T-helper 2 cell (primary cell): ENCODE measurements at regions not wholly inside any gene's neighbourhood (a gene's known extent, or its start where the extent isn't known, plus 50 kb on each side); places are given as distances from the start of the nearest gene placed in this dataset.
"Not testable (repeated sequence)": the region's sequence is repeated elsewhere in the genome, so short reads cannot be mapped to it uniquely, and the experiment has no call there.

Source experiments
- DNase-seq, 5 experiments: peaks; one replicate each; pipeline versions ENCODE4 v3.0.0 to v3.0.0-alpha.2; 2012 to 2022

- no peak for DNase-seq
Observed at GRCh38 chr5:155783246-155783645, 543.7 kb upstream of the SGCD start.

- no peak for DNase-seq
Observed at GRCh38 chr5:155783791-155784190, 543.2 kb upstream of the SGCD start.

- no peak for DNase-seq
Observed at GRCh38 chr5:155786108-155786507, 540.9 kb upstream of the SGCD start.

GRCh38 chr5:155792873-155793272, 534.1 kb upstream of the SGCD start:
- no peak for DNase-seq

GRCh38 chr5:155794795-155795194, 532.2 kb upstream of the SGCD start:
- no peak for DNase-seq

- DNase-seq, result no peak
Observed at GRCh38 chr5:155799308-155799707, 527.7 kb upstream of the SGCD start.

GRCh38 chr5:155807884-155808576, 518.9 kb upstream of the SGCD start:
- DNase-seq, result no peak

- no peak for DNase-seq
Observed at GRCh38 chr5:155815248-155815647, 511.7 kb upstream of the SGCD start.

GRCh38 chr5:155822177-155822576, 504.8 kb upstream of the SGCD start:
- no peak for DNase-seq

- no peak for DNase-seq
Observed at GRCh38 chr5:155826611-155827507, 500.1 kb upstream of the SGCD start.

GRCh38 chr5:155827508-155827815, 499.5 kb upstream of the SGCD start:
- DNase-seq, result not testable (repeated sequence)

GRCh38 chr5:155827949-155828348, 499.0 kb upstream of the SGCD start:
- no peak for DNase-seq

- DNase-seq, result no peak
Observed at GRCh38 chr5:155831491-155831890, 495.5 kb upstream of the SGCD start.

- no peak for DNase-seq
Observed at GRCh38 chr5:155833287-155833686, 493.7 kb upstream of the SGCD start.

GRCh38 chr5:155834271-155834975, 492.5 kb upstream of the SGCD start:
- peak in 1 of 5 experiments; percentile 4 for DNase-seq

- no peak for DNase-seq
Observed at GRCh38 chr5:155836089-155836803, 490.7 kb upstream of the SGCD start.

GRCh38 chr5:155838394-155838793, 488.6 kb upstream of the SGCD start:
- DNase-seq, result no peak

GRCh38 chr5:155839251-155840037, 487.5 kb upstream of the SGCD start:
- no peak for DNase-seq

GRCh38 chr5:155844542-155844941, 482.4 kb upstream of the SGCD start:
- no peak for DNase-seq

- DNase-seq, result no peak
Observed at GRCh38 chr5:155850370-155850769, 476.6 kb upstream of the SGCD start.

- DNase-seq, result no peak
Observed at GRCh38 chr5:155866971-155867370, 460.0 kb upstream of the SGCD start.

- DNase-seq, result no peak
Observed at GRCh38 chr5:155867522-155868088, 459.4 kb upstream of the SGCD start.
